HG02852 (cell line): ENCODE measurements at regions not wholly inside any gene's neighbourhood (a gene's known extent, or its start where the extent isn't known, plus 50 kb on each side); places are given as distances from the start of the nearest gene placed in this dataset.

ENCODE experiments used
- ATAC-seq: cut with Tn5 transposase; IDR thresholded peaks from one replicate; pipeline ENCODE4 v1.9.1; 2021; ENCODE audit warnings: mild to moderate bottlenecking, moderate library complexity; ENCODE audit not compliant: unreplicated experiment

- ATAC-seq = peak; percentile 33
Observed at GRCh38 chr2:88832311-88832991, 141.0 kb downstream of the RPIA start.

- ATAC-seq = no peak
Observed at GRCh38 chr2:88832992-88833389, 141.5 kb downstream of the RPIA start.

- ATAC-seq = no peak
Observed at GRCh38 chr2:88834376-88834775, 142.9 kb downstream of the RPIA start.

GRCh38 chr2:88834866-88835265 lies 143.4 kb downstream of the RPIA start:
- no peak for ATAC-seq

- ATAC-seq = no peak
Observed at GRCh38 chr2:88835726-88836125, 144.3 kb downstream of the RPIA start.

- ATAC-seq = no peak
Observed at GRCh38 chr2:88836351-88836750, 144.9 kb downstream of the RPIA start.

GRCh38 chr2:88837511-88838160 lies 146.2 kb downstream of the RPIA start:
- no peak for ATAC-seq

- ATAC-seq = peak; percentile 82
Observed at GRCh38 chr2:88838165-88838635, 146.7 kb downstream of the RPIA start.

GRCh38 chr2:88841224-88841929 lies 149.9 kb downstream of the RPIA start:
- ATAC-seq = no peak

- no peak for ATAC-seq
Observed at GRCh38 chr2:88842656-88843460, 151.4 kb downstream of the RPIA start.

GRCh38 chr2:88843651-88844050 lies 152.2 kb downstream of the RPIA start:
- no peak for ATAC-seq

- ATAC-seq = no peak
Observed at GRCh38 chr2:88844960-88845359, 153.5 kb downstream of the RPIA start.

GRCh38 chr2:88845772-88846661 lies 154.5 kb downstream of the RPIA start:
- ATAC-seq = peak; percentile 84

- ATAC-seq = no peak
Observed at GRCh38 chr2:88852753-88853402, 161.4 kb downstream of the RPIA start.

GRCh38 chr2:88853403-88853790 lies 161.9 kb downstream of the RPIA start:
- no peak for ATAC-seq

- ATAC-seq = no peak
Observed at GRCh38 chr2:88854528-88854927, 163.1 kb downstream of the RPIA start.

- peak; percentile 34 for ATAC-seq
Observed at GRCh38 chr2:88855620-88856408, 164.3 kb downstream of the RPIA start.

- ATAC-seq = peak; percentile 9
Observed at GRCh38 chr2:88856409-88857135, 165.1 kb downstream of the RPIA start.
